Thyroid gland (tissue), 4 donors: ENCODE measurements at regions not wholly inside any gene's neighbourhood (a gene's known extent, or its start where the extent isn't known, plus 50 kb on each side); places are given as distances from the start of the nearest gene placed in this dataset.

ENCODE experiments used
- POLR2A ChIP-seq, 2 donors: fragments of 450-650 bp; IDR thresholded peaks; one replicate each; pipeline ENCODE4 v1.6.1; 2017; ENCODE audit warnings: antibody characterized with exemption in 2 of 2, mild to moderate bottlenecking in 2 of 2, moderate library complexity in 1 of 2
- TF ChIP-seq, protein P1 (sequence below), 6 experiments: fragments of 200-600 bp in 3 of 6; fragments of 450-650 bp in 3 of 6; sonication (generic) in 3 of 6; IDR thresholded peaks; one replicate each; pipeline ENCODE4 v1.5.1; 2016 to 2019; ENCODE audit warnings: antibody characterized with exemption in 6 of 6, mild to moderate bottlenecking in 2 of 6, inconsistent platforms in 1 of 6, moderate library complexity in 1 of 6

DNA sequence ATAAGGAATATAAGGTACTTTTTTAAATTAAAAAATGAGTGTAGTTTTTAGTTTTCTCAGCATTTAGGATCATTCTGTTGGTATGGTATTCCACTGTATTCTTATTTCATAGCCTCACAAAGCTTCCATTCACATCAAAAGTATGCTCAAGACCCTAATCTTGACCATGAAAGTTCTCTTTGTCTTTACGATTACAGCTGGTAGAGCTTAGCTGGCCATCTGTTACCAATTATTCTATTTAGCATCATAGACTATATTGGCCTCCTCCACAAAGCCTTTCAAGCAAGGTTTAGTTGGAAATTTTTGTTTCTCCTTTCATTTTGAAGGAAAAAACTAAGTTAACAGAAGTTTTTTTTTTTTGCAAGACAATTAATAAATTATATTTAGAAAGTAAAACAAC lies 245.1 kb downstream of the KCTD12 start:
- TF ChIP-seq, protein P1, sequence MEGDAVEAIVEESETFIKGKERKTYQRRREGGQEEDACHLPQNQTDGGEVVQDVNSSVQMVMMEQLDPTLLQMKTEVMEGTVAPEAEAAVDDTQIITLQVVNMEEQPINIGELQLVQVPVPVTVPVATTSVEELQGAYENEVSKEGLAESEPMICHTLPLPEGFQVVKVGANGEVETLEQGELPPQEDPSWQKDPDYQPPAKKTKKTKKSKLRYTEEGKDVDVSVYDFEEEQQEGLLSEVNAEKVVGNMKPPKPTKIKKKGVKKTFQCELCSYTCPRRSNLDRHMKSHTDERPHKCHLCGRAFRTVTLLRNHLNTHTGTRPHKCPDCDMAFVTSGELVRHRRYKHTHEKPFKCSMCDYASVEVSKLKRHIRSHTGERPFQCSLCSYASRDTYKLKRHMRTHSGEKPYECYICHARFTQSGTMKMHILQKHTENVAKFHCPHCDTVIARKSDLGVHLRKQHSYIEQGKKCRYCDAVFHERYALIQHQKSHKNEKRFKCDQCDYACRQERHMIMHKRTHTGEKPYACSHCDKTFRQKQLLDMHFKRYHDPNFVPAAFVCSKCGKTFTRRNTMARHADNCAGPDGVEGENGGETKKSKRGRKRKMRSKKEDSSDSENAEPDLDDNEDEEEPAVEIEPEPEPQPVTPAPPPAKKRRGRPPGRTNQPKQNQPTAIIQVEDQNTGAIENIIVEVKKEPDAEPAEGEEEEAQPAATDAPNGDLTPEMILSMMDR (IDR thresholded peaks at IDR 0.05), result no peak
- no peak for TF ChIP-seq POLR2A (IDR thresholded peaks at IDR 0.05)
